OCI-LY3 (cell line): ENCODE measurements at regions not wholly inside any gene's neighbourhood (a gene's known extent, or its start where the extent isn't known, plus 50 kb on each side); places are given as distances from the start of the nearest gene placed in this dataset.

Source experiments
- H2AFZ ChIP-seq: fragments of 200-600, 300-600 bp; shearing (Covaris generic); 2 replicates; pipeline ENCODE4 v1.6.0; 2014; ENCODE audit warnings: antibody characterized with exemption, low read depth, low read length
- H3K27ac ChIP-seq: fragments of 200-600, 300-600 bp; sonication (generic); 2 replicates; pipeline ENCODE4 v1.5.1; 2014; ENCODE audit warnings: mild to moderate bottlenecking, low read length, moderate library complexity, mixed read lengths
- H3K27me3 ChIP-seq: fragments of 200-600, 300-600 bp; sonication (generic); 2 replicates; pipeline ENCODE4 v1.6.1; 2014; ENCODE audit warnings: low read depth, low read length, mixed read lengths
- H3K36me3 ChIP-seq: fragments of 200-600, 300-600 bp; sonication (generic); replicated peaks from 2 replicates; pipeline ENCODE3; 2014; ENCODE audit warnings: low read depth, low read length, mixed read lengths
- H3K4me1 ChIP-seq: fragments of 300-600, 200-600 bp; sonication (generic); 2 replicates; pipeline ENCODE4 v1.6.1; 2014; ENCODE audit warnings: low read length, mixed read lengths
- H3K4me2 ChIP-seq: fragments of 200-600, 300-600 bp; sonication (generic); 2 replicates; pipeline ENCODE4 v1.6.1; 2014; ENCODE audit warnings: low read length, mixed read lengths
- H3K4me3 ChIP-seq: fragments of 300-600, 200-600 bp; sonication (generic); 2 replicates; pipeline ENCODE4 v1.5.1; 2014; ENCODE audit warnings: antibody characterized with exemption, mild to moderate bottlenecking, low read length, moderate library complexity
- H3K79me2 ChIP-seq: fragments of 300-600, 200-600 bp; shearing (Covaris generic); 2 replicates; pipeline ENCODE4 v1.6.1; 2014; ENCODE audit warnings: mild to moderate bottlenecking, low read length, mixed read lengths
- H3K9ac ChIP-seq: fragments of 300-600, 200-600 bp; shearing (Covaris generic); 2 replicates; pipeline ENCODE4 v1.6.0; 2014; ENCODE audit warnings: mild to moderate bottlenecking, low read length, moderate library complexity
- H3K9me3 ChIP-seq: fragments of 200-600, 300-600 bp; shearing (Covaris generic); 2 replicates; pipeline ENCODE4 v1.6.1; 2014; ENCODE audit warnings: low read length, mixed read lengths; ENCODE audit not compliant: insufficient read depth
- H4K20me1 ChIP-seq: fragments of 200-600, 300-600 bp; sonication (generic); 2 replicates; pipeline ENCODE4 v1.6.1; 2016; ENCODE audit warnings: low read length, mixed read lengths; ENCODE audit not compliant: insufficient read depth
- CTCF ChIP-seq: fragments of 200-600, 300-600 bp; sonication (generic); IDR thresholded peaks from 2 replicates; pipeline ENCODE4 v1.5.1; 2014; ENCODE audit warnings: antibody characterized with exemption, low read length, low read depth
- EZH2phosphoT487 ChIP-seq: fragments of 200-600 bp; shearing (Covaris generic); IDR thresholded peaks from 2 replicates; pipeline ENCODE4 v1.6.1; 2018; ENCODE audit warnings: antibody characterized with exemption, mixed run types, low read depth

- H2AFZ ChIP-seq: peak overlapping the region; percentile 93
- H3K27ac ChIP-seq: peak overlapping the region; percentile 61
- H3K79me2 ChIP-seq: no peaks in the 10 kb centered on the region
- TF ChIP-seq EZH2phosphoT487 (no peak), CTCF (peak; percentile 94)
- no peaks in the 10 kb centered on the region for H3K36me3 ChIP-seq
- no peaks in the 10 kb centered on the region for H3K9me3 ChIP-seq
- peaks cover 41% of the 10 kb centered on the region for H3K4me1 ChIP-seq
- peak overlapping the region; percentile 84 for H3K4me2 ChIP-seq
- no peaks in the 10 kb centered on the region for H4K20me1 ChIP-seq
- peak overlapping the region; percentile 75 for H3K4me3 ChIP-seq
- peak overlapping the region; percentile 54 for H3K9ac ChIP-seq
- H3K27me3 ChIP-seq: peaks cover 17% of the 10 kb centered on the region
Measured at GRCh38 chr11:59283825-59284772, 71.4 kb upstream of the MPEG1 start.

GRCh38 chr11:59283311-59283710 is 70.6 kb upstream of the MPEG1 start:
- H3K79me2 ChIP-seq: no peaks in the 10 kb centered on the region
- H3K4me3 ChIP-seq: peak overlapping the region; percentile 75
- H3K27me3 ChIP-seq: peaks cover 17% of the 10 kb centered on the region
- TF ChIP-seq EZH2phosphoT487 (no peak), CTCF (no peak)
- peak overlapping the region; percentile 54 for H3K9ac ChIP-seq
- H3K4me1 ChIP-seq: peaks cover 37% of the 10 kb centered on the region
- H2AFZ ChIP-seq: peak overlapping the region; percentile 93; the same call in 1 of the 2 replicates
- H3K36me3 ChIP-seq: no peaks in the 10 kb centered on the region
- peak overlapping the region; percentile 61; the same call in 1 of the 2 replicates for H3K27ac ChIP-seq
- peak overlapping the region; percentile 84 for H3K4me2 ChIP-seq
- no peaks in the 10 kb centered on the region for H4K20me1 ChIP-seq
- no peaks in the 10 kb centered on the region for H3K9me3 ChIP-seq

- Histone ChIP-seq H3K4me2 (no peak overlapping the region), H3K27me3 (peaks cover 7% of the 10 kb centered on the region), H4K20me1 (no peaks in the 10 kb centered on the region), H3K36me3 (no peaks in the 10 kb centered on the region), H3K27ac (no peak overlapping the region), H2AFZ (no peak overlapping the region), H3K79me2 (no peaks in the 10 kb centered on the region), H3K9me3 (no peaks in the 10 kb centered on the region), H3K9ac (no peak overlapping the region), H3K4me1 (peaks cover 32% of the 10 kb centered on the region), H3K4me3 (no peak overlapping the region)
- TF ChIP-seq EZH2phosphoT487 (no peak), CTCF (no peak; the same call in 1 of the 2 replicates)
Measured at GRCh38 chr11:59281177-59281576, 68.5 kb upstream of the MPEG1 start.

GRCh38 chr11:59273373-59273841 is 60.7 kb upstream of the MPEG1 start:
- H3K27me3 ChIP-seq: no peaks in the 10 kb centered on the region
- no peaks in the 10 kb centered on the region for H3K9me3 ChIP-seq
- H3K4me1 ChIP-seq: peaks cover 68% of the 10 kb centered on the region
- TF ChIP-seq EZH2phosphoT487 (no peak), CTCF (no peak)
- peaks cover 2% of the 10 kb centered on the region for H3K36me3 ChIP-seq
- no peaks in the 10 kb centered on the region for H4K20me1 ChIP-seq
- peak overlapping the region; percentile 64 for H3K9ac ChIP-seq
- H2AFZ ChIP-seq: no peak overlapping the region
- H3K27ac ChIP-seq: peak overlapping the region; percentile 87
- no peaks in the 10 kb centered on the region for H3K79me2 ChIP-seq
- peak overlapping the region; percentile 88 for H3K4me2 ChIP-seq
- peak overlapping the region; percentile 51 for H3K4me3 ChIP-seq
